H9 (cell line): ENCODE measurements at regions not wholly inside any gene's neighbourhood (a gene's known extent, or its start where the extent isn't known, plus 50 kb on each side); places are given as distances from the start of the nearest gene placed in this dataset.

Experiments used
- DNase-seq: peaks from one replicate; pipeline ENCODE4 v3.0.0-alpha.2; 2017
- H2AFZ ChIP-seq: one replicate; pipeline ENCODE4 v1.6.1; 2013; ENCODE audit warnings: mild to moderate bottlenecking, low read length, control low read depth, moderate library complexity
- H2AK5ac ChIP-seq: 2 replicates; pipeline ENCODE4 v1.6.1; 2013; ENCODE audit warnings: low read length, control low read depth, mixed read lengths; ENCODE audit not compliant: insufficient read length
- H2BK120ac ChIP-seq: one replicate; pipeline ENCODE4 v1.6.1; 2013; ENCODE audit warnings: low read depth, mild to moderate bottlenecking, low read length, control low read depth, inconsistent platforms; ENCODE audit not compliant: poor library complexity, severe bottlenecking
- H2BK12ac ChIP-seq: 2 replicates; pipeline ENCODE4 v1.6.1; 2013; ENCODE audit warnings: low read length, control low read depth, mixed read lengths, low read depth; ENCODE audit not compliant: insufficient read length
- H2BK15ac ChIP-seq: 2 replicates; pipeline ENCODE4 v1.6.1; 2013; ENCODE audit warnings: low read depth, low read length, control low read depth
- H2BK20ac ChIP-seq: one replicate; pipeline ENCODE4 v1.6.1; 2013; ENCODE audit warnings: low read depth, mild to moderate bottlenecking, low read length, control low read depth, inconsistent platforms; ENCODE audit not compliant: poor library complexity, severe bottlenecking
- H2BK5ac ChIP-seq: 2 replicates; pipeline ENCODE4 v1.6.1; 2013; ENCODE audit warnings: low read length, control low read depth, mixed read lengths; ENCODE audit not compliant: insufficient read length
- H3K14ac ChIP-seq: 2 replicates; pipeline ENCODE4 v1.6.1; 2013; ENCODE audit warnings: low read length, control low read depth; ENCODE audit not compliant: insufficient read depth
- H3K18ac ChIP-seq: 2 replicates; pipeline ENCODE4 v1.6.1; 2013; ENCODE audit warnings: low read depth, mild to moderate bottlenecking, mixed read lengths, low read length, control low read depth; ENCODE audit not compliant: insufficient read length
- H3K23ac ChIP-seq: 2 replicates; pipeline ENCODE4 v1.6.1; 2013; ENCODE audit warnings: low read length, control low read depth, mixed read lengths, low read depth; ENCODE audit not compliant: insufficient read length
- H3K23me2 ChIP-seq: 2 replicates; pipeline ENCODE4 v1.6.1; 2013; ENCODE audit warnings: low read depth, mild to moderate bottlenecking, mixed read lengths, low read length, control low read depth; ENCODE audit not compliant: insufficient read length, poor library complexity, severe bottlenecking
- H3K27ac ChIP-seq: 2 replicates; pipeline ENCODE4 v1.5.1; 2013; ENCODE audit warnings: low read length, control low read depth, mixed read lengths, low read depth; ENCODE audit not compliant: insufficient read length
- H3K27me3 ChIP-seq: 2 replicates; pipeline ENCODE4 v1.6.1; 2013; ENCODE audit warnings: low read length, control low read depth, inconsistent platforms; ENCODE audit not compliant: insufficient read depth
- H3K4ac ChIP-seq: 2 replicates; pipeline ENCODE4 v1.6.1; 2013; ENCODE audit warnings: low read depth, mild to moderate bottlenecking, control low read depth, inconsistent platforms, low read length, moderate library complexity
- H3K4me1 ChIP-seq: 2 replicates; pipeline ENCODE4 v1.6.1; 2013; ENCODE audit warnings: low read length, control low read depth, inconsistent platforms; ENCODE audit not compliant: insufficient read depth
- H3K4me2 ChIP-seq: 2 replicates; pipeline ENCODE4 v1.6.1; 2013; ENCODE audit warnings: low read length, control low read depth, mixed read lengths; ENCODE audit not compliant: insufficient read length, insufficient read depth
- H3K56ac ChIP-seq: 2 replicates; pipeline ENCODE4 v1.6.1; 2013; ENCODE audit warnings: low read depth, mild to moderate bottlenecking, mixed read lengths, low read length, control low read depth; ENCODE audit not compliant: insufficient read length
- H3K79me1 ChIP-seq: 2 replicates; pipeline ENCODE4 v1.6.1; 2013; ENCODE audit warnings: low read depth, mild to moderate bottlenecking, moderate library complexity, low read length, control low read depth, inconsistent platforms; ENCODE audit not compliant: insufficient read depth, poor library complexity, severe bottlenecking
- H3K79me2 ChIP-seq: 2 replicates; pipeline ENCODE4 v1.6.1; 2013; ENCODE audit warnings: low read length, control low read depth, inconsistent platforms; ENCODE audit not compliant: insufficient read depth
- H3K9ac ChIP-seq: 2 replicates; pipeline ENCODE4 v1.6.1; 2013; ENCODE audit warnings: low read length, control low read depth, mixed read lengths; ENCODE audit not compliant: insufficient read length; ENCODE audit errors: extremely low read depth
- H3K9me3 ChIP-seq: one replicate; pipeline ENCODE4 v1.6.1; 2013; ENCODE audit warnings: low read depth, low read length, inconsistent platforms; ENCODE audit not compliant: control insufficient read depth
- H3T11ph ChIP-seq: one replicate; pipeline ENCODE4 v1.6.1; 2013; ENCODE audit warnings: mild to moderate bottlenecking, low read length, control low read depth, inconsistent platforms
- H4K20me1 ChIP-seq: one replicate; pipeline ENCODE4 v1.6.1; 2013; ENCODE audit not compliant: control insufficient read depth, insufficient read length, insufficient read depth
- H4K5ac ChIP-seq: 2 replicates; pipeline ENCODE4 v1.6.1; 2013; ENCODE audit warnings: low read depth, mild to moderate bottlenecking, mixed read lengths, low read length, control low read depth; ENCODE audit not compliant: insufficient read length
- H4K8ac ChIP-seq: replicated peaks from 2 replicates; pipeline ENCODE4 v1.6.1; 2013; ENCODE audit warnings: low read length, control low read depth, mixed read lengths, low read depth; ENCODE audit not compliant: insufficient read length
- H4K91ac ChIP-seq: 2 replicates; pipeline ENCODE4 v1.6.1; 2013; ENCODE audit warnings: low read depth, mild to moderate bottlenecking, moderate library complexity, mixed read lengths, low read length, control low read depth; ENCODE audit not compliant: insufficient read length
- H3K27ac Mint-ChIP-seq, 3 experiments: 2 replicates in 2 of 3; 3 replicates in 1 of 3; pipeline ENCODE4 v1.8.0; 2020 to 2021; ENCODE audit warnings: mixed read lengths in 3 of 3, mild to moderate bottlenecking in 1 of 3, moderate library complexity in 1 of 3
- H3K27me3 Mint-ChIP-seq: 2 replicates; pipeline ENCODE4 v1.8.0; 2021; ENCODE audit warnings: low read depth, mild to moderate bottlenecking, moderate library complexity, mixed read lengths
- H3K36me3 Mint-ChIP-seq, 3 experiments: 2 replicates in 2 of 3; 3 replicates in 1 of 3; pipeline ENCODE4 v1.8.0; 2020 to 2021; ENCODE audit warnings: low read depth in 3 of 3, mixed read lengths in 3 of 3; ENCODE audit not compliant: insufficient read depth in 1 of 3
- H3K4me1 Mint-ChIP-seq, 2 experiments: 2 replicates each; pipeline ENCODE4 v1.8.0; 2020; ENCODE audit warnings: mixed read lengths in 2 of 2
- H3K4me3 Mint-ChIP-seq, 2 experiments: 2 replicates in 1 of 2; 3 replicates in 1 of 2; pipeline ENCODE4 v1.8.0; 2020 to 2021; ENCODE audit warnings: mild to moderate bottlenecking in 2 of 2, mixed read lengths in 2 of 2, moderate library complexity in 1 of 2
- H3K9me3 Mint-ChIP-seq, 2 experiments: 2 replicates in 1 of 2; 3 replicates in 1 of 2; pipeline ENCODE4 v1.8.0; 2020; ENCODE audit warnings: mild to moderate bottlenecking in 2 of 2, mixed read lengths in 2 of 2, moderate library complexity in 1 of 2
- WGBS: extraction: QIAGEN DNeasy Blood & Tissue Kit; methylation state at CpG from one replicate; pipeline ENCODE4 v1.1.7; 2013; ENCODE audit warnings: missing lambda C conversion rate, low lambda C conversion rate, mixed read lengths; ENCODE audit not compliant: insufficient read length; ENCODE audit errors: extremely low coverage; 5-methylcytosine and 5-hydroxymethylcytosine counted together
- TF ChIP-seq, protein P1 (sequence below): fragments of 200-600 bp; sonication (generic); conservative IDR thresholded peaks from 3 replicates; pipeline ENCODE4 v1.8.0; 2021; ENCODE audit warnings: antibody characterized with exemption, mild to moderate bottlenecking

- H3K23ac ChIP-seq = no peak overlapping the region
- peaks cover 0 to 2% of the 10 kb centered on the region in 2 experiments; a peak in 1 of 4 replicates for H3K4me1 Mint-ChIP-seq
- H4K20me1 ChIP-seq = no peaks in the 10 kb centered on the region
- no peak overlapping the region for H3K9ac ChIP-seq
- no CpG with 5 or more reads among the region's 5 CpGs for whole genome bisulfite sequencing
- H3K23me2 ChIP-seq = no peaks in the 10 kb centered on the region
- H3K4ac ChIP-seq = no peak overlapping the region
- H2BK5ac ChIP-seq = no peak overlapping the region
- H3K9me3 ChIP-seq = no peaks in the 10 kb centered on the region
- DNase-seq = no peak
- H2BK15ac ChIP-seq = no peak overlapping the region
- TF ChIP-seq, protein P1, sequence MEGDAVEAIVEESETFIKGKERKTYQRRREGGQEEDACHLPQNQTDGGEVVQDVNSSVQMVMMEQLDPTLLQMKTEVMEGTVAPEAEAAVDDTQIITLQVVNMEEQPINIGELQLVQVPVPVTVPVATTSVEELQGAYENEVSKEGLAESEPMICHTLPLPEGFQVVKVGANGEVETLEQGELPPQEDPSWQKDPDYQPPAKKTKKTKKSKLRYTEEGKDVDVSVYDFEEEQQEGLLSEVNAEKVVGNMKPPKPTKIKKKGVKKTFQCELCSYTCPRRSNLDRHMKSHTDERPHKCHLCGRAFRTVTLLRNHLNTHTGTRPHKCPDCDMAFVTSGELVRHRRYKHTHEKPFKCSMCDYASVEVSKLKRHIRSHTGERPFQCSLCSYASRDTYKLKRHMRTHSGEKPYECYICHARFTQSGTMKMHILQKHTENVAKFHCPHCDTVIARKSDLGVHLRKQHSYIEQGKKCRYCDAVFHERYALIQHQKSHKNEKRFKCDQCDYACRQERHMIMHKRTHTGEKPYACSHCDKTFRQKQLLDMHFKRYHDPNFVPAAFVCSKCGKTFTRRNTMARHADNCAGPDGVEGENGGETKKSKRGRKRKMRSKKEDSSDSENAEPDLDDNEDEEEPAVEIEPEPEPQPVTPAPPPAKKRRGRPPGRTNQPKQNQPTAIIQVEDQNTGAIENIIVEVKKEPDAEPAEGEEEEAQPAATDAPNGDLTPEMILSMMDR = no peak
- no peak overlapping the region for H2BK20ac ChIP-seq
- H3K27me3 Mint-ChIP-seq = no peaks in the 10 kb centered on the region
- H2AFZ ChIP-seq = no peak overlapping the region
- H3K27me3 ChIP-seq = no peaks in the 10 kb centered on the region
- H3K56ac ChIP-seq = no peak overlapping the region
- no peak overlapping the region for H2BK120ac ChIP-seq
- H3K14ac ChIP-seq = no peak overlapping the region
- no peak overlapping the region for H2BK12ac ChIP-seq
- no peak overlapping the region for H4K91ac ChIP-seq
- H3K79me1 ChIP-seq = no peaks in the 10 kb centered on the region
- no peak overlapping the region for H4K5ac ChIP-seq
- H3K27ac ChIP-seq = no peak overlapping the region
- no peak overlapping the region for H3K27ac Mint-ChIP-seq
- H3K4me3 Mint-ChIP-seq = no peak overlapping the region
- H3K4me2 ChIP-seq = no peak overlapping the region
- no peaks in the 10 kb centered on the region for H3K4me1 ChIP-seq
- H3K36me3 Mint-ChIP-seq = no peaks in the 10 kb centered on the region
- no peak overlapping the region for H2AK5ac ChIP-seq
- no peak overlapping the region for H4K8ac ChIP-seq
- H3K18ac ChIP-seq = no peak overlapping the region
- no peak overlapping the region for H3T11ph ChIP-seq
- no peaks in the 10 kb centered on the region for H3K79me2 ChIP-seq
- H3K9me3 Mint-ChIP-seq = no peaks in the 10 kb centered on the region
Measured at GRCh38 chr2:41182961-41183360, 731.1 kb upstream of the SLC8A1 start.
